ENCODE measurements at regions not wholly inside any gene's neighbourhood (a gene's known extent, or its start where the extent isn't known, plus 50 kb on each side); places are given as distances from the start of the nearest gene placed in this dataset.
"Not testable (repeated sequence)": the region's sequence is repeated elsewhere in the genome, so short reads cannot be mapped to it uniquely, and the experiment has no call there.

- DNase-seq (ENCODE audit: low read depth), result no peak
Measured at GRCh38 chr4:11843340-11843739, 414.6 kb upstream of the HS3ST1 start.

GRCh38 chr4:11842620-11843263 is 414.0 kb upstream of the HS3ST1 start:
- DNase-seq (ENCODE audit: low read depth), result no peak

GRCh38 chr4:11839889-11840288 is 411.2 kb upstream of the HS3ST1 start:
- DNase-seq (ENCODE audit: low read depth), result no peak

- DNase-seq (ENCODE audit: low read depth), result no peak
Measured at GRCh38 chr4:11831739-11832138, 403.0 kb upstream of the HS3ST1 start.

GRCh38 chr4:11824566-11824965 is 395.9 kb upstream of the HS3ST1 start:
- DNase-seq (ENCODE audit: low read depth), result no peak

GRCh38 chr4:11821772-11822430 is 393.2 kb upstream of the HS3ST1 start:
- no peak for DNase-seq (ENCODE audit: low read depth)

GRCh38 chr4:11817088-11817487 is 388.4 kb upstream of the HS3ST1 start:
- DNase-seq (ENCODE audit: low read depth), result no peak

- DNase-seq (ENCODE audit: low read depth), result no peak
Measured at GRCh38 chr4:11814758-11815157, 386.1 kb upstream of the HS3ST1 start.

- DNase-seq (ENCODE audit: low read depth), result no peak
Measured at GRCh38 chr4:11813951-11814446, 385.3 kb upstream of the HS3ST1 start.

- DNase-seq (ENCODE audit: low read depth), result not testable (repeated sequence)
Measured at GRCh38 chr4:11811521-11811920, 382.8 kb upstream of the HS3ST1 start.

GRCh38 chr4:11805842-11806241 is 377.1 kb upstream of the HS3ST1 start:
- DNase-seq (ENCODE audit: low read depth), result no peak

GRCh38 chr4:11801466-11802446 is 373.1 kb upstream of the HS3ST1 start:
- no peak for DNase-seq (ENCODE audit: low read depth)

- DNase-seq (ENCODE audit: low read depth), result no peak
Measured at GRCh38 chr4:11799196-11799595, 370.5 kb upstream of the HS3ST1 start.

GRCh38 chr4:11791797-11792196 is 363.1 kb upstream of the HS3ST1 start:
- DNase-seq (ENCODE audit: low read depth), result no peak

GRCh38 chr4:11790230-11790629 is 361.5 kb upstream of the HS3ST1 start:
- no peak for DNase-seq (ENCODE audit: low read depth)

- DNase-seq (ENCODE audit: low read depth), result no peak
Measured at GRCh38 chr4:11783588-11783987, 354.9 kb upstream of the HS3ST1 start.

- no peak for DNase-seq (ENCODE audit: low read depth)
Measured at GRCh38 chr4:11782859-11783258, 354.2 kb upstream of the HS3ST1 start.

GRCh38 chr4:11777447-11777846 is 348.8 kb upstream of the HS3ST1 start:
- DNase-seq (ENCODE audit: low read depth), result no peak

GRCh38 chr4:11774346-11774745 is 345.7 kb upstream of the HS3ST1 start:
- DNase-seq (ENCODE audit: low read depth), result no peak

GRCh38 chr4:11773798-11774197 is 345.1 kb upstream of the HS3ST1 start:
- DNase-seq (ENCODE audit: low read depth), result no peak

GRCh38 chr4:11769434-11769833 is 340.7 kb upstream of the HS3ST1 start:
- no peak for DNase-seq (ENCODE audit: low read depth)

- DNase-seq (ENCODE audit: low read depth), result no peak
Measured at GRCh38 chr4:11768251-11768972, 339.7 kb upstream of the HS3ST1 start.

All from stimulated activated CD4-positive, alpha-beta T cell treated with anti-CD3 and anti-CD28 coated beads, Interleukin-2, amount 100 ng/mL, for 4 hours (primary cell).